ENCODE measurements at regions not wholly inside any gene's neighbourhood (a gene's known extent, or its start where the extent isn't known, plus 50 kb on each side); places are given as distances from the start of the nearest gene placed in this dataset.

DNA sequence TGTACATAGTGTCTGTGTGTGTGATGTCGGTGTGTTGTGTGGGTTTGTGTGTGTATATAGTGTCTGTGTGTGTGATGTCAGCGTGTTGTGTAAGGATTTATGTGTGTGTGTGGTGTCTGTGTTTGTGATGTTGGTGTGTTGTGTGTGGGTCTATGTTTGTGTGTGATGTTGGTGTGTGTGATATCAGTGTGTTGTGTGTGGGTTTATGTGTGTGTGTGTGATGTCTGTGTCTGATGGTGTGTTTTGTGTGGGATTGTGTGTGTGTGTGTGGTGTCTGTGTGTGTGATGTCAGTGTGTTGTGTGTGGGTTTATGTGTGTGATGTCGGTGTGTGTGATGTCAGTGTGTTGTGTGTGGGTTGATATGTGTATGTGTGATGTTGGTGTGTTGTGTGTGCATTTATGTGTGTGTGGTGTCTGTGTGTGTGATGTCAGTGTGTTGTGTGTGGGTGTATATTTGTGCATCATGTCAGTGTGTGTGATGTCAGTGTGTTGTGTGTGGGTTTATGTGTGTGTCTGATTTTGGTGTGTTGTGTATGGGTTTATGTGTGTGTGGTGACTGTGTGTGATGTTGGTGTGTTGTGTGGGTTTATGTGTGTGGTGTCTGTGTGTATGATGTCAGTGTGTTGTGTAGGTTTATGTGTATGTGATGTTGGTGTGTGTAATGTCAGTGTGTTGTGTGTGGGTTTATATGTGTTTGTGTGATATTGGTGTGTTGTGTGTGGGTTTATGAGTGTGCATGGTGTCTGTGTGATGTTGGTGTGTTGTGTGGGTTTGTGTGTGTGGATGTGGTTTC, 102.4 kb upstream of the CD93 start:
- H4K91ac ChIP-seq (ENCODE audit: insufficient read depth, low read depth, low read length), result no peak overlapping the region
- in situ Hi-C loops (cut with MboI; ENCODE audit: low sequenced_read_pairs) (loop anchor here (25.0 kb wide), 1 partner anchor 101 kb away; the partner anchor contains the start of gene CD93), dilution Hi-C loops (cut with HindIII; ENCODE audit: low sequenced_read_pairs, unreplicated experiment) (no loop called here), intact Hi-C loops (cut with micrococcal nuclease) (no loop called here)
- H3K9ac ChIP-seq (ENCODE audit: low read depth, low read length), result no peak overlapping the region
- BruUV-seq (replicated peaks), result no TSS peak
- H3K56ac ChIP-seq (ENCODE audit: extremely low read depth, insufficient read depth, low read length), result no peak overlapping the region
- H4K20me1 ChIP-seq (ENCODE audit: insufficient read depth, low read length), result no peaks in the 10 kb centered on the region
- no peaks in the 10 kb centered on the region for H3K9me3 ChIP-seq (ENCODE audit: control insufficient read depth, insufficient read depth, low read length)
- TF ChIP-seq SMC3 (IDR thresholded peaks at IDR 0.05; ENCODE audit: low read depth, low read length) (no peak), POLR2A (IDR thresholded peaks at IDR 0.05; ENCODE audit: low read depth, low read length) (no peak)
- H2BK15ac ChIP-seq (ENCODE audit: low read depth, low read length), result no peak overlapping the region
- peaks cover 16% of the 10 kb centered on the region for H3K27me3 ChIP-seq (ENCODE audit: control insufficient read depth, insufficient read depth, low read length)
- H3K9me1 ChIP-seq (ENCODE audit: insufficient read depth, low read length), result peaks cover 9% of the 10 kb centered on the region
- no peaks in the 10 kb centered on the region for H3K79me1 ChIP-seq (ENCODE audit: low read depth in 1 of 2, low read length in 2 of 2)
- DNase-seq, result no peak
- H3K4me2 ChIP-seq (ENCODE audit: low read depth, low read length), result no peak overlapping the region
- H3K36me3 ChIP-seq (ENCODE audit: control insufficient read depth, insufficient read depth, low read length), result no peaks in the 10 kb centered on the region
- H2BK120ac ChIP-seq (ENCODE audit: low read depth, low read length), result no peak overlapping the region
- no peak overlapping the region for H4K8ac ChIP-seq (ENCODE audit: low read depth in 2 of 2, low read length in 2 of 2)
- H3K27ac ChIP-seq (ENCODE audit: insufficient read depth, low read length), result no peak overlapping the region
- no peak overlapping the region for H3K18ac ChIP-seq (ENCODE audit: low read depth, low read length)
- H3K14ac ChIP-seq (replicated peaks; ENCODE audit: low read depth, low read length), result no peak overlapping the region
- H2AK9ac ChIP-seq (replicated peaks; ENCODE audit: low read depth, low read length, poor library complexity), result no peak overlapping the region
- CTCF ChIA-PET, result no interaction called here
- H3K23ac ChIP-seq (ENCODE audit: low read depth, low read length), result no peak overlapping the region
- no peak overlapping the region for H2BK20ac ChIP-seq (ENCODE audit: low read depth, low read length)
- H3K4me3 ChIP-seq (ENCODE audit: insufficient read depth, low read depth, low read length), result no peak overlapping the region
- H2AFZ ChIP-seq (replicated peaks; ENCODE audit: low read length, poor library complexity), result no peak overlapping the region
- WGBS, 2 experiments (ENCODE audit: extremely low coverage in 2 of 2, insufficient read length in 1 of 2), result 72 to 100% methylated on average over 1 to 3 of the region's 3 CpGs
- H3K4ac ChIP-seq (ENCODE audit: low read depth, low read length), result no peak overlapping the region
- H4K5ac ChIP-seq (ENCODE audit: low read depth, low read length), result no peak overlapping the region
- peak overlapping the region; percentile 84 for H2BK5ac ChIP-seq (ENCODE audit: low read depth, low read length, poor library complexity, severe bottlenecking)
- H3K4me1 ChIP-seq (ENCODE audit: control insufficient read depth, insufficient read depth, low read length), result no peaks in the 10 kb centered on the region
- peak overlapping the region; percentile 39 for H2AK5ac ChIP-seq (ENCODE audit: low read depth, low read length)
- POLR2A ChIA-PET (ENCODE audit: unreplicated experiment), result no interaction called here
- ATAC-seq (ENCODE audit: low read depth), result no peak
